ENCODE measurements at regions not wholly inside any gene's neighbourhood (a gene's known extent, or its start where the extent isn't known, plus 50 kb on each side); places are given as distances from the start of the nearest gene placed in this dataset.
A peak's percentile ranks its signal among the peaks of the same experiment; 100 is the strongest.
"Not testable (repeated sequence)": the region's sequence is repeated elsewhere in the genome, so short reads cannot be mapped to it uniquely, and the experiment has no call there.

DNA sequence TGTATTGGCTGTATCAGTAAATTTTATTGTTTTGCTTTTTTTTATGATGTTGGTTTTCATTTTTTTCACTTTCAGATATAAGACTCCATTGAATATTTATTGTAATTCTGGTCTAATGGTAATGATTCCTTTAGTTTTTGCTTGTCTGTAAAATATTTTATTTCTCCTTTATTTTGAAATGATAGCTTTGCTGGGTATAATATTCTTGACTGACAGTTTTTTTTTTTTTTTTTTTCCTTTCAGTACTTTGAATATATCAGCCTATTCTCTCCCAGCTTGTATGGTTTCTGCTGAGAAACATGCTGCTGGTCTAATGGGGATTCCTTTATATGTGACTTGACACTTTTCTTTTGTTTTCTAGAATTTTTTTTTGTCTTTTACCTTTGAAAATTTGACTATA is 195.1 kb upstream of the SLC38A2 start:
- no peak for DNase-seq

DNA sequence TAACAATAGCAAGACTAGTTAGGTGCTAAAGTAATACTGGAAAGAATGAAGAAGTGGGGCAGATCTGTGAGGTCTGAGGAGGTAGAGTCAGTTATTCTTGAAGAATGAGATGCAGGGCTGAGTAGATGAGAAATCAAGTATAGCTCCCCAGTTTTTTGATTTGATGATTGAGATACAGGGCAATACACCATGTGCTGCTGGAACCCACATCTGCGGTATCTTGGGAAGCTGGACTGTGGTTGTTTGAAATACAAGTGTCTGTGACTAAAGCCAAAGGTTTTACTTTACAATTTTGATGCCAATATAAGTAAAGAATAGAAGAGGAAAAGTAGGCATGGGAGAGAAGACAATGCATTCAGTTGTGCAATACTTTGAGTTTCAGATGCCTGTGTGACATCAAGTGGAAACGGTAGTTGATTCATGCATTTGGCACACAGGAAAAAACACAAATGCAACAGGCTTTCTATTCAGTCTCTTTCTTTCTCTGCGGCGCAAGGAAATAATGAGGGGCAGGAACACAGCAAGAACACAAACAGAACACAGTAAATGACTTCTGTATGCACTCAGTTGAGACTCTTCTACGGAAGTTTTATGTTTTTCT is 190.2 kb upstream of the SLC38A2 start:
- DNase-seq, result peak; percentile 87

DNA sequence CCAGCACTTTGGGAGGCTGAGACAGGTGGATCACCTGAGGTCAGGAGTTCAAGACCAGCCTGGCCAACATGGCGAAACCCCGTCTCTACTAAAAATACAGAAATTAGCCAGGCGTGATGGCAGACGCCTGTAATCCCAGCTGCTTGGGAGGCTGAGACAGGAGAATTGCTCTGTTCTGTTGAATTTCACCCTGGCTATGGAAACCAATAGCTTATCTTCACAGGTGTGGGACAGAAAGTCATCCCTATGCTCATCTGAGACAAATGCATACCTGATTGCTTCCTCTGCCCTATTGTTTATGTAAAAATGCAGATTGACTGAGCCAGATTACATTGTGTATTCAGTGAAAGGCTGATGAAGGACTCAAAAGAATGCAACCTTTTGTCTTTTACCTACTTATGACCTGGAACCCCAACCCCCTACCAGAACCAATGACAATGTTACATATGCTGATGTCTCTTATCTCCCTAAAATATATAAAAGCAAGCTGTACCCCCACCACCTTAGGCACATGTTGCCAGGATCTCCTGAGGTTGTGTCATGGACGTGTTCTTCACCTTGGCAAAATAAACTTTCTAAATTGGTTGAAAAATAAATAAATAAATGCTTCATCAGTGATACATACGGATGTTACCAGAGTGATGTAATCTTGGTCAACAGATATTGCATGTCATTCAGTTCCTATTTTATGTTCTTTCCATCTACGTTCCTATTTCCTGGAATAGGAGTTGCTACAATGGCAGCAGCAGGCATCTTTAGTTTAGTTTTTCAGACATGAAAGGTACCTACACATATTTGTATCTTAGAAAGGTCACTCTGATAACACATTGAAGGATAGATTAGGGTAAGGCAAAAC is 189.4 kb upstream of the SLC38A2 start:
- peak; percentile 64 for DNase-seq

DNA sequence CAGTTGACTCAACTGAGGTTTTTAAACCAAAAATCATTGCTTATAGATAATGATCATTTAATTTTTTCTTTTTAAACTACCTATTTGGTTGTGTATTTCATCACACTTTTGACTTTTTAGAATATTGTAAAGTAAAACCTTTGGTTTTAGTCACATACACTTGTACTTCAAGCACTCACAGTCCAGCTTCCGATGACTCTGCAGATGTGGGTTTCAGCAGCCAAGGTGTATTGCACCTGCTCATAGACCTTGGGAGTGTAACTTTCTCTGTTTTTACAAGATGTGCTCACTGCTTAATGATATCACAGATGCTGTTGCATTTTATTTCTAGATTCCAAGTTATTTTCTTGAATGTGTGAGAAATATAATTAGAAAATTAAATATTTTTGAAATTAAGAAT is 188.3 kb upstream of the SLC38A2 start:
- no peak for DNase-seq

DNA sequence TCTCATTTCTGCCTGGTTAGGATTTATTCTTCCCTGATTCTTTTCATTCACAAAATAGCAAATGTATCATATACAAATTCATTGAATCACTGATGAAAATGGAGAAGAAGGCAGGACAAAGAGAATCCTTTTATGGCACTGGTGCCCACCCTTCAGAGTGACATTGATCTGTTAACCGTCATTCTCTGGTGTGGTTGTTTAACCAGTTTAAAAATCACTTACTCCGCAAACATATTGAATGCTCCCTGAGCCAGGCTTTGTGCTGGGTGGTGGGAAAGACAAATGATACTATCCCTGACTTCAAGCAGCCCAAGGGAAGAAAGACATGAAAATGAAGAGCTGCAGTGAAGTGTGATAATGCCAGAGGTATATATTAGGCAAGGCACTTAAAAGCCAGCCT is 187.5 kb upstream of the SLC38A2 start:
- no peak for DNase-seq

DNA sequence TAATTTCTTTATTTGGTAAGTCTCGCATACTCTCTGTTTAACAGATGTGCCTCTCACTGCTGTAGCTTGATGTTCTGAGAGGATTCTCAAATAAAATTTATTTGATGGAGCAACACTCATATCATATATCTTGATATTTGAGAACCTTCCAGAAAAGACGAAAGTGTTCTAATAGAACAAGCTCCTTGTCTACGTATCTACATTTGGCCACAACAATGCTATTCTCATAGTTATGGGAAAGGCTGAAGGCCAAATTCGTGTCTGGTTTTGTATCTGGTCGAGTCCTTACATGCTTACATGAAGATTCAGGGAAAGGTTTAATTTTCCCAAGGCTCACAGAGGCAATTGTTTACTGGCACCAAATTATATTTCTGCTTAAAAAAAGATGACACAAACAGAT is 186.7 kb upstream of the SLC38A2 start:
- no peak for DNase-seq

DNA sequence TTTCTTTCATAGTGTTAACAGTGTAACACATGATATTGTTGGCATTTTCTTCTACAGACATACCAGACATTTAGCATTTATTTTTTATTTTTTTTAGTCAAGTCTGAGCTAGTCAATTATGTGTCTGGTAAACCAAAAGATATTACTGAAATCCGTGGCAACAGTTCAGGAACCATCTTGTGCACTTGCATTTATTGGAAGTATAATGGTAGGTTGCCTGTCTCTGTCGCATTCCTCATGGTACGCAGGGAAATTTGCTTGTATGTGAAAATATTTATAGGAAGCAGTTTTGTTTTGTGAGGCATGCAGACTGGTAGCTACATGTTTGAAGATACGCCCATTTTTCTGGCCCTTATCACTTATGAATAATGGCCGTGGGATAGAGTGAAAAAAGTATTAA is 186.1 kb upstream of the SLC38A2 start:
- no peak for DNase-seq

DNA sequence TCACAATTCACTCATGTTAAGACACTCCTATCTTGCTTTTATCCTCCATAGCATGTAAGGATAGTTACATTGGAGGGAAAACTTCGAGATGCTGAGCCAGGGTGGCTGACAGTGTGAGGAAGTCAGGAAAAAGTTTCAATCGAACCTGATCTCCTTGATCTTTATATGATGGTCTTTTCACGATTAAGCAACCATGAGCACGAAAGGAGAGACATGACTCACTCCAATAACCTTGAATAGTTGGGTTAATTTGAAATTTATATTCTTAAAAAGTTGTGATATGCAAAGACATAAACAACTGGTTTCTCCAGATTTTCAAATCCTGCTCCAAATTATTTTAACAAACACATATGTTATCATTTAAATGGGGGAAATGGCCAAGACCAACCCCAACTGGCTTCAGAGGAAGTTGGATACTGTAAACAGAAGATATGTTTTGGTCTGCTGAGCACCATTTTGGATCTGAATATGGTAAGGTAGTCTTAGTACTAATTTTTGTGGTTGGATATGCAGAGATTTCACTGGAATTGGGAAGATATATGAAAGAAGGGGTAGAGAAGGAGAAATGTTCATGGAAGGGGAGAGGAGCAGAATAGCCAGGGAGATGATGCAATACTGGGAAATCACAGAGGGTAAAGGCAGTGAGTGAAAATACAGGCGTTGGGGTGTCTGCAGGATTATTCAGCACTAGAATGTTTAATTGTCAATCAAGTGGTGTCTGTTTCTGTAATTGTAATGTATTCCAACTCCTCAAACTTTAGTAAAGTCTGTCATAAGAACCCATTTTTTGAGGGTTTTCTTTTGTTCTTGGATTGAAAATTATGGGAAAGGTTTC is 185.2 kb upstream of the SLC38A2 start:
- DNase-seq, result no peak

DNA sequence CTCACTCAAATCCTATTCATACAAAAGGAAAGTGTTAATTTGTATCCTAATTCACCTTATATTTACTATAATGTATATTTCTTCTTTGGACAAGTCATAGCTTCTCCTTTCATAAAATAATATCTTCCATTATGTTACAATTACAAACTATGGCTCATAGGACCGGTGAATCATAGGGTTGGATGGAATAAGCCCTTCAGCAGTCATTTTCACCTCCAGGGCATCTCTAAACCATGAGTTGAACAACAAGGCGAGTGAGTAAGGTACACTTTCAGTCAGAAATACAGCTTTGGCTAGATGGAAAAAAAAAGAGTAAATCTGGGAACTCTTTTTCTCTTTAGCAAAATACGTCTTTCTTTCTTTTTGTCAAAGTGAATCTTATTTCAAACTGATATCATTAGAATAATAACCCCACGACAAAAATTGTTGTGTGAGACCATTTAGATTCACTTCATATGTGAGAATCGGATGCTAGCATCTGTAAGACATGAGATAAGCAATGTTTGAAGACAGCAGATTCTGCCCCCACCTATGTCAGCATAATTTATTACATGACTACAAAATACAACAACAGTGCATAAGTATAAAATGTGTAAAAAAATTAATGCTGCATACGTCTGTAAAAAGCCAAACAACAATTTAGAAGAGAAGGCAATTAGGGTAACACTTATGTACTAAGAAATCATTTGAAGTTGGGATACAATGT is 184.4 kb upstream of the SLC38A2 start:
- DNase-seq, result peak; percentile 48

DNA sequence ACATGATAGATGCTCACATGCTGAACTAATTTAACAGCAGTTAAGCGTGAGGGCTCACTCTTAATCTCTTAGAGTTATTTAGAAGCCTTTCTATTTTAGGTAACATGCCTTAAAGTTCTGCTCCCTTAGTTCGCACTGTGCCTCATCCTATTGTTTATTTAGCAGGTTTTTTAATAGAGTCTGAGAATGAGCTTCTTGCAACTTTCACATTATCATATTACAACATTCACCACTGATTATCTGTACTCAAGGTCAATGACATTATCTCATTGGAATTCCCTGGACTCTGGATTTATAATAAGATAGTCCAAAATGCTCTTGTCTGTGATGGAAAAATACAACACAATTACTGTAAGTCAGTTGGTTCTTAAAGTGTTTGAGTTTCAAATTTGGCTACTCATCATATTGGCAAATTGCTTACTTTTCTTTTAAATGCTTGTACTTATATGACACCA is 183.6 kb upstream of the SLC38A2 start:
- peak; percentile 90 for DNase-seq

DNA sequence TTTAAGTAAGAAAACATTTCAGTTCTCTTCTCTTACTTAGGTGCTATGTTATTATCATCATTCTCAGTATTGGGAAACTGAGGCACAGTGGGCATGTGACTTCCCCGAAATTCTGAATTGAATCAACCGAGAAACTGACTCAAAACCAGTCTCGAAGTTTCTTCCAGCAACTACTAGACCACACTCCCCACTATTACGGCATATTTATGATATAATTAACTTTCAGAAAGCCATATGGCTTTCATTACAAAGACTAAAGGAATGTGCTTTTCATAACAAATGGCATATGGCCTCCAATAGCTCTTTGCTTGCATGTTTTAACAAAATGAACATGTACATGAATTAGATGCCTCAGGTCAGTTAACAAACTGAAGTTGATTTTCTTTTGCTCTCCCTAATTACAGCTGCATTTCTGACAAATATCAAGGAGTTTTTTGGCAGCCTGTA is 182.9 kb upstream of the SLC38A2 start:
- peak; percentile 53 for DNase-seq

DNA sequence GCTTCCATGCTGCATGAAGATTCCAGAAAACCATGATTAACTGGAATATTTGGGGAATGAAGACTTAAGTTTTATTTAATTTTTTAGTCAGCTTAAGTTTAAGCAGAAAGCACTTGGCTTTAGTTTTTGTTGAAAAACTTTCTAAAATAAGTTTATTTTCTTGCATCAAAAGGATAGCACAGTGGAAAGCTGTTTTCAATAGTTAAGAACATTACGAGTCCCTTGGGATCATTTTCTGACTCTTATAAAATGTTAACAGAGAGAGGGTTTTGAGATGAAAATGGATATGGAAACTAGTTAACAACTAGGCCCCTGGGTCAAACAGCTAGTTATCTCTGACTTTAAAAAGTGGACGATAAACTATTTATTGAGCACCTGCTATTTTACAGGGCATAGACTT is 181.9 kb upstream of the SLC38A2 start:
- DNase-seq, result no peak

DNA sequence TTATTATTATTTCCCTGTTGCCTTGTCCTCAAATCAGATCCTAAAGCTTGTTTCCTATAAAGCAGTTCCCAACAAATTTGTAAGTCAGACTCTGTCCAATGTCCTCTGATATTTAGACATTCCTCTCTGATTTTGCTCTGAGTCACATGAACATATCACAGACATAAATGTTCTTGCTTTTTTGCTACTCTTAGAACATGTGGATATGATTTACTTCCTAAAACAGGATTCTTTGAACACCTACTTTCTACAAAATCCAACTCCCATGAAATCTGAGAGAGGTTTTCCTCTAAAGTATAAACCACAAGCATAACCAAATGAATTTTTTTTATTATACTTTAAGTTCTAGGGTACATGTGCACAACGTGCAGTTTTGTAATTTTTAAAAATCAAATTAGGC is 181.3 kb upstream of the SLC38A2 start:
- no peak for DNase-seq

DNA sequence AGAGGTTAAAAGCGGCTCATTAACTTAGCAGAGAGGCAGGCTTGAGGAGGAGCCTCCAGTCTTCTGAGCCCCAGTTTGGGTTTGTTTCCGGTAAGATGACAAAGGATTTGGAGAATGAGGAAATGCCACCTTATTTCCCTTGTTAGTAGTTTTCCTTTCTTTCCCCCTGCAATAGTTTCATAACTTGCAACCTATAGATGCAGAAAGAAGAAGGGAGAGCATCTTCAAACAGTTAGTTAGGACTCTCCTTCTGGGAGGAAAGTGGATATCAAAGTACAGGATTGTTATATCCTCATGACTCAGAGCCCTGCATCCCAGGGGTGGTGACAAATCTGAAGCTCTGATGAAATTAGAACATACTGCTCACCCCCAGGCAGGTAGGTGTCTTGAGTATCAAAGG is 180.7 kb upstream of the SLC38A2 start:
- DNase-seq, result no peak

DNA sequence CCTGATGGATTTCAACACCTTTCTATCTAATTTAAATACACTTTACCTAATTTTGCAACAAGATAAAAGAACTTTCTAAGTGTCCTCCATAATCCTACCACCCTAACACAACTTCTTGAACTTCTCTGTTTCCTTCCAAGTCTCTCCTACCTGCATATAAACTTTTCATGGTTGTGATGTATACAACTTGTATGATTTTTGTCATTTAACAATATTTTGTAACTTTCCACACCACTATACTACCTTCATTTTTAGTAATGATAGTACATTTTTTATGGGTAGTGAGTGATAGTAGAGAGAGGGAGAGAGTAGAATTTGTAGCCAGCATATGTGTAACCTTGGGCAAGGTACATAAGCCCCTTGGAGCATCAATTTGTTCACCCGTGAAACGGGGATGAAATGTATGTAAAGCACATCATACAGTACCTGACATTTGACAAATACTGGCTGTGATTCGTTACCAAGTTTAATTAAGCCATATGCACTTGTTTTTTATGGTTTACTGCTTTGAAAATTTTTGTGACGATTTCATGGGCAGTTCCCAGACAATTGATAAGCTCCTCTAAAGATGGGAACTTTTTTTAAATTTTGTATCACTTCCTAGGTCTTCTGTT is 177.8 kb upstream of the SLC38A2 start:
- DNase-seq, result no peak

DNA sequence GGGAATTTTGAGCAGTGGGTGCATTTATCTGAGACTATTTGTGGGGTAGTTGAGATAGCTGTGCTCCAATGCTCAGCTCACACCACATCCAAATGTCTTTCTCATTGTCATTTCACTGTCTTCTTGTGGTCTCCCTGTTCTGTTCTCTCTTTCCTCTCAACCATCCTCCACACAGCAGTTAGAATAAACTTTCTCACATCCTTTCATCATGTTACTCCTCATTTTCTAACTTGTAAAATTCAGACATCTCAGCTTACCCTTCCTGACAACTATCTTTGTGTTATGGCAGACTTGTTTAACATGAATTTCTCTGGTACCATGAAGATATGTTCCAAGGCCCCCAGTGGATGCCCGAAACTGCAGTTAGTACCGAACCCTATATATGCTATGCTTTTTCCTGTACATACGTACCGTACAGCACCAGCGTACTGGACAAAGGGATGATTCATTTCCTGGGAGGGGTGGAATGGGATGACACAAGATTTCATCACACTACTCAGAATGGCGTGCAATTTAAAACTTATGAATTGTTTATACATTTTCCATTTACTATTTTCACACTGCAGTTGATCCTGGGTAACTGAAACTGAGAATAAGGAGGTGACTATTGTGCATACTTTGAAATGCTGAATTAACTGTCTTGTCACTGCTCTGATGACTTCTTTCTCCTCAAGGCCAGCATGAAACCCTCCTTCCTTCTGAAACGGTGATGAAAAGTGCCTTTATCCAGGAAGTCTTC is 177.1 kb upstream of the SLC38A2 start:
- DNase-seq, result no peak

DNA sequence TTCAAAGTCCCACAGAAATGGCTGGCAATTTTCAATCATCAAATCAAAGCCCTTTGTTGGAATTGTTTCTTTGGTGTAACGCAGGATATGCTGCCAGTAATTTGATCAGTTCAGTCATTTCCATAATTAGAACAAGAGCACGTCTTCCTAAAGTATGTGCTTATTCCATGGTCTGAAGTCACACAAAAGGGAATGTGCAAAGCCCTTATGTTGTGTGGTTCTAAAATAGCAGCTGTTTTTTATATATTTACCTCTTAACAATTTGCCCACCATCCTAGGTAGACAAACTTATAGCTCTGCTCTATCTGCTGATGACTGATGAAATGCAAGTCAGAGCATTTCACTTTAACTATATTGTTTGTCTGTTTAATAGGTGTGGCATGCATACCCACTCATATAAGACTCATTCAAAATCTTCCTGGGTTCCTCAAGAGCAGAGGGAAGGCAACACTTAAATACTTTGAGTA is 176.1 kb upstream of the SLC38A2 start:
- no peak for DNase-seq

DNA sequence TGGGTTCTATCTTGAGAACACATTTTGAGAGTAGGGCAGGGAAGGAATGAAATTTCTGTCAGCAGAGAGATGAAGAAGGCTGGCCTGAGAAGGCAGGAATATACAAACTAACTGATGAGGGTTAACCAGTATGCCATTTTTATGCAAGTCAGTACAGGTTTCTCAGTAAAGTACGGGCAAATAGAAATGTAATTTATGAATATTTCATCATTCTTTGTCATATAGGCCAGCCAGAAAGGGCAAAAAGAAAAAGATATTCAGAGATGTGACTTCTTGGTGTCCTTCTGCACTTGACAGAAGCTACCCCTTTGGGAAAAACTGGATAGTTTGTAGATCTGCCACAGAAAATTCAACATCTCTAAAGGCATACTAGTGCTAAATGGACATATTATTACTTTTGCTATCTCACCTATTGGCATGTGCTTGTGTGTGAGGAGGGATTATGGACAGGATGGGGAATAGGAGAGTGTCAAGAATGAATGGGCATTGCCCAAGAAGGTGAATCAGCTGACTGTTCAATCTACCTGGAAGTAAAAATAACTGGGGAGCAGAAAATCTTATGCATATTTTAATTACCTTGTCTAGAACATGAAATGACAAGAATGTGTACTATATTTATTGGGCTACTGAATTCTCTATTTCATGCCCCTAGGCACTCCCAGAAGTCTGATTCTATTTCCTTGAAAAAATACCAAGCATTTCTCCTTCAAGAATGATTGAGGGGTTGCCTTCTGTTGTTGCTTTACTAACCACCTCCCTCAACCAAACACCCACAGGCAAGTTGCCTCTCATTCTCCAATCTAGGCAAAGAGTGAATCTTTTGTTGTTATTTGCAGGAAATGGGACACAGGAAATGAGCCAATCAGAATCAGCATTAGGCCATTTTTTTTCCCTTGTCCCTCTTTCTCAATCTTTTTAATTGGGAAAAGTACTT is 175.1 kb upstream of the SLC38A2 start:
- DNase-seq, result no peak

DNA sequence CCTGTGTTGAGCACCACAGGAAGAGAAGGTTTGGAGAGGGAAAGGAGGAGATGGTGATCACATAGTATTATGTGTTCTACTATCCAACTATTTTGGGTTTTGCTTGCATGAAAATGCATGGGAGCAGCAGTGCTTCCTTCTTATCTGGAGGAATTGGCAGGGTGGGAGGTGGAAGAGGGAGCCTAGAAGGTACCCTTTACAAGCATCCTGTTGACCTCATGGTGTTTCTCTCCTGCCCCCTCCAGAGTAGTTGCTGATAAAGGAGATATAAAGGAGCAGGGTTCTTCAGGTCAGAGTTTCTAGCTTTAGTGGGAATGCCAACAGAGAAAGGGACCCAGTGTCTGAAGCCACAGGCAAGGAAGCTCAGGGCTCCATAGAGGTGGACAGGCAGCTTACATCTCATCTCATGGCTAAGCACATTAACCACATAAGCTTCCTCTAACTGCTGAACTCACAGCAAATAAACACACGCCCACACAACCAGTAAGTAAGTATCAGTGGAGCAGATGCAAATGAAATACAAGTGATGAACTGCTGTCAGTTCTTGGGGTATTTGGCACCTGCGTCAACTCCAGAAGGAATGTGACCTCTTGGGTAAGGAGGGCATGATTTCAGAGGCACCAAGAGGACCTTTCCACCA is 174.2 kb upstream of the SLC38A2 start:
- DNase-seq, result no peak

DNA sequence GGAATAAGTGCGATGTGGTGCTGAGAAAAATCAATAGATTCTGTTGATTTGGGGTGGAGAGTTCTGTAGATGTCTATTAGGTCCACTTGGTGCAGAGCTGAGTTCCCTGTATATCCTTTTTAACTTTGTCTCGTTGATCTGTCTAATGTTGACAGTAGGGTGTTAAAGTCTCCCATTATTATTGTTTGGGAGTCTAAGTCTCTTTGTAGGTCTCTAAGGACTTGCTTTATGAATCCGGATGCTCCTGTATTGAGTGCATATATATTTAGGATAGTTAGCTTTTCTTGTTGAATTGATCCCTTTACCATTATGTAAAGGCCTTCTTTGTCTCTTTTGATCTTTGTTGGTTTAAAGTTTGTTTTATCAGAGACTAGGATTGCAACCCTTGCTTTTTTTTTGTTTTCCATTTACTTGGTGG is 170.8 kb upstream of the SLC38A2 start:
- DNase-seq, result not testable (repeated sequence)

Measured in kidney glomerular epithelial cell (primary cell).